NCI-H2171 (cell line): ENCODE measurements at regions not wholly inside any gene's neighbourhood (a gene's known extent, or its start where the extent isn't known, plus 50 kb on each side); places are given as distances from the start of the nearest gene placed in this dataset.
A peak's percentile ranks its signal among the peaks of the same experiment; 100 is the strongest.
"Not testable (repeated sequence)": the region's sequence is repeated elsewhere in the genome, so short reads cannot be mapped to it uniquely, and the experiment has no call there.

Source experiments
- DNase-seq: peaks from one replicate; lab custom pipeline; 2025; lab: John Stamatoyannopoulos, UW

DNA sequence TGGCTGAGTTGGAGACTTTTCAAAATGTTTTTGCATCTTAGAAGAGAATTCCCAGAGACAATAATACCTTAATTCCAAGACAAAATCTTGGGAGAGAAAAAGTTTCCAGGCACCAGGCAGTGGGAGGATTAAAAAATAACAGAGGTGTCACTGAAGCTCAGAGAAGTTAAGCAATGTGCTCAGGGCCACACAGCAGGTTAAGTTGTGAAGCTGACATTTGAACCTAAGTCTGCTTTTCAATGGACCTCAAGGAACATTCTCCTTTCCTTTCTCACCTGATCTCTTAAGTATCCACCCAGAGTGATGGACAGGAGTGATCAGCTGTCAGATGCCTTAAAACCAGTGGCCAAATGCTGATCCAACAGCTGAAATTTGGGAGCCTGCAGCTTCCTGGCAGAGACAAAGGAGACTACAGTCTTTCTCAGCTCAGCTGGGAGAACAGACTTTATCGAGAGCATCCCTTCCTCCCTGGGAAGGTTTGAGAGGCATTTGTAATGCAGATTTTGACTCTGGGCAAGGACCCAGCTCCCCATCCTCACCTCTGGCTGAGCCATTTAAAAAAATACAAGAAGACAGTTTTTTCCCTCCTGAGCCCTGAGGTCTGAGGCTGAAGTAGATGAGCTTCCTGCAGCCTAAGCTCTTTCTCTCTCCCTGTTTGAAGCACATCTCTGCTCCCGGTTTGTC is 174.9 kb upstream of the RPH3A start:
- DNase-seq: no peak

DNA sequence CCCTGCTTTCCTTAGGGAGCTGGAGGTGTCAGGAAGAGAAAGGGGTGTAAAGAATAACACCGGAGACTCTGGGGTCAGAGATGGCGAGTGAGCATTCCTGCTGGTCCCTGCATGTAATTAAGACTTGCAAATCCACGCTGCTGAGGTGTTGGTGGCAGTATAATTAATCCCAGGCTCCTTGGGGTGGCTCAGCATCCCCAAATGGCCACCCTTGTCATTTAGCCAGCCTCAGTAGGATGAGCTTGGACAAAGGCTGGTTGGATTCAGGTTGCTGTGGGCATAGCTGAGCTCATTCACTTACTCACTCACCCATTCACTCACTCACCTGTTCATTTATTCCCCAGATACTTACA is 174.4 kb upstream of the RPH3A start:
- DNase-seq: no peak

DNA sequence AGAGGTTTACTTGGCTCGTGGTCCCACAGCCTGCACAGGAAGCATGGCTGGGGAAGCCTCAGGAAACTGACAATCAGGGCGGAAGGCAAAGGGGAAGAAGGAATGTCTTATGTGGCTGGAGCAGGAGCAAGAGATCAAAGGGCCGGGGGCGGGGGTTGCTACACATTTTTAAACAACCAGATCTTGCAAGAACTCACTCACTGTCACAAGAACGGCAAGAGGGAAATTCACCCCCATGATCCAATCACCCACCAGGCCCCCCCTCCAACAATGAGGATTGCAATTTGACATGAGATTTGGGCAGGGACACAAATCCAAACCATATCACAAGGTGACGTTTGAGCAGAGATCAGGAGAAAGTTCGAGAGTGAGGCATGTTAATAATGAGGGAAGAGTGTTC is 163.7 kb upstream of the RPH3A start:
- no peak for DNase-seq

DNA sequence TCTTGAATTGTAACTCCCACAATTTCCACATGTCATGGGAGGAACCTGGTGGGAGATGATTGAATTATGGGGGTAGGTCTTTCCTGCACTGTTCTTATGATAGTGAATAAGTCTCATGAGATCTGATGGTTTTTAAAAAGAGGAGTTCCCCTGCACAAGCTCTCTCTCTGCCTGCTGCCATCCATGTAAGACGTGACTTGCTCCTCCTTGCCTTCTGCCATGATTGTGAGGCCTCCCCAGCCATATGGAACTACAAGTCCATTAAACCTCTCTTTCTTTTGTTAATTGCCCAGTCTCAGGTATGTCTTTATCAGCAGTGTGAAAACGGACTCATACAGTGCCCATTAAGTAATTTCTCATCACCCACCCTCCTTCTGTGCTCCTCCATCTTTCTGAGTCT is 159.6 kb upstream of the RPH3A start:
- not testable (repeated sequence) for DNase-seq

DNA sequence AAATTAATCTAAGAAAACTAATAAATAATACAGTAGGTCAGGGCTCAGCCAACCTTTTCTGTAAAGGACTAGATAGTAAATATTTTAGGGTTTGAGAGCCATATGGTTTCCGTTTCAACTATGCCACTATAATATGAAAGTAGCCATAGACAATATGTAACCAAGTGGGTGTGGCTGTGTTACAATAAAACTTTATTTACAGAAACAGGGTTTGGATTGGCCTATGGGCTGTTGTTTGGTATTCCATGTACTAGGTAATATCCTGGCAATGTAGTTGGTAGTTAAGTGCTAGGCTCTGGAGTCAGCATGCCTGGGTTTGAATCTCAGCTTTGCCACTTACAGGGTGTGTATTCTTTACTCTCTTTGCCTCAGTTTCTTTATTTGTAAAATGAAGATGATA is 156.5 kb upstream of the RPH3A start:
- no peak for DNase-seq

DNA sequence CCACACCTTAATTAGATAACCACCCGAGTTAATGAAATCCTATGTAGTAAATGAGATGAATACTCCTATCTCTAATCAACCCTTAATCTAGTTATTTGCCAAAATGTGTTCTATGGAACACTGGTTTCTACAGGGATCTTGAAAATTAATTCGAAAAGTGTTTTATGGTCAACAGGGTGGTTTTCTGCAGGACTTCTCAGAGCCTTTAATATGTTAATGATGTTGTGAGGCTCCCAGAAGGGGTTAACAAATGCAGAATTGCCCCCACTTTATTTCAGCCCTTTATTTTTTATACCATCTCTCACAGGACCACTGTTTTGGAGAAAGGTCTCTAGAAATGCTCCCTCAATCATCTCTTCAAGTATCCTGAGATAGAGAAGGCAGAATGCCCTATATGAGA is 153.1 kb upstream of the RPH3A start:
- no peak for DNase-seq

DNA sequence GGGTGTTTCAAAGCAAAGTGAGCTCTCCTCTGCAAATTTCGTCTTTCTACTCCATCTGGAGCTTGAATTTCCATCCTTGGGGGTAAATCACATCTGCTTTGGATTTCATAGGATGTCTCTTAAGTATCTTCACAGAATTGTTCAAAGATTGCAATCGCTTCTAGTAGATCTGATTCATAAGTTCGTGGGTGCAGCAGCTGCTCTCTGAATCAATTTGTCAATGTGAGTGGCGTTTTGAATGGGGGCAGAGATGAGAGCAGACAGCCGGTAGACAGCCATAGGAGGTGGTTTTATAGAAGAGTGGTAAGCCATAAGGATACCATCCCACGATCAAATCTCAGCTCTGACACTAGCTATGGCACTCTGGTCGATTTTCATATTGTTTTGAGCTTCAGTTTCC is 146.0 kb upstream of the RPH3A start:
- peak; percentile 10 for DNase-seq

DNA sequence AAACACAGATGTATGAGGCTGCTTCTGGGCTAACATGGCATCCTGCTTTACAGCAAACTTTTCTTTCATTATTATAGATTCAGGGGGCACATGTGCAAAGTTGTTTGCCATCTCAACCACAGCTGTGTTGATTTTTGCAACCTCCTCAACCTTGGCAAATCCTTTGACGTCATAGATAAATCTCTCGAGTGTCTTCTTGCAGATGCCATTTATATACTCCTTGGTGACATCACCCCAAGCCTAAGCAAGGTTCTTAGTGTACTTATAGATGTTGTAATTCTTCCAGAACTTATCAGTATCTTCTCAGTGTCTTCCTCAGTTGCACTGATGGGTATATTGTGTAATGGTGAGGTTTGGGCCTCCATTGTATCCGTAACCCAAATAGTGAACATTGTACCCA is 135.4 kb upstream of the RPH3A start:
- no peak for DNase-seq

DNA sequence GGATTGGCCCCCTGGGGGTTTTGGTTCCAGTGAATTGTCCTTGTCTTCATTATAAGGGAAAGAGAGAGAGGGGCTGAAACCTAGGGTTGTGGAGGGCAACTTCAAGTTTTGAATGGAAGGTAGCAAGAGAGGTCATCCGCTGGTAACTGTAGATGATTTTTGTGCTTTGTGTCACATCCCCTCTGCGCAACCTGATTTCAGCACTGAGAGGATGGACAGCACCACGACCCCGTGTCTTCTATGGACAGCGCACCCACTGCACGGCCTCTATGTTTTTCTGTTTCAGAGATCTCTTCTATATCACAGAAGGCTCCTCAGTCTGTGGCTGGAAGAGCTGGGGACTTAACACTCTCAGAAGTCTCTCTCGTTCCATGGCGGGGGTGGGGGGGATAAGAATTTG is 127.0 kb upstream of the RPH3A start:
- no peak for DNase-seq

DNA sequence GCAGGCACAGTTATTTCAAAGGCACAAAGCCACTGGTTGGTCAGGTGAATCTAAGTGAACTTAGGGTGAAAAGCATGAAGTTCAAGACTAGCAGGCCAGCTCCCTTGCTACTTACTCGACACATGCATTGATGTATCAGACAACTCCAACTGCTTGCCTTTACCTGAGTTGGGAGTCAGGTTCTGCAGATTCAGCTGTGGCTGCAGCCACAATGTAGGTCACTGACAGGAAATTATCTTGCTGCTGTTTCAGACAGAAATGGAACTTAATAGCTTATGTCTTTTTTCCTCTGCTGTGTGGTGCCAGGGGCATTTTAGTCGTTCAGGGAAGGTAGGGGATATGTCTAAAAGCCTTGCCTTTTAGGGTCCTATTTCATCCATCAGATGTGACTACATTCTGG is 125.6 kb upstream of the RPH3A start:
- no peak for DNase-seq

DNA sequence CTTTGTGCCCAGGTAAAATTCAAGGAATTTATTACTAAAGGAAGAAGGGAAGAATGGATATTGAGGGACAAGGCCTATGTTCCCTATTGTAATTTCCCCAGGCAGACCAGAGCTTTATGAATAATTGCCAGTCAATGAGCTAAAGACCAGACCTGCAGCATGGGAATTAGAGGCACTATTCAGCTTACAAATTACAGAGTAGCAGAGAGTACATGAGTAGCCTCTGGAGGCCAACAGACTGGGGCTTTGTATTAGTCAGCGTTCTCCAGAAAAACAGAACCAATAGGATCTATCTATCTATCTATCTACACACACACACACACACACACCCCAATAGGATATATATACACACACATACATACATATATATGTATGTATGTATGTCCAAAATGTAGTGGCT is 120.0 kb upstream of the RPH3A start:
- no peak for DNase-seq

DNA sequence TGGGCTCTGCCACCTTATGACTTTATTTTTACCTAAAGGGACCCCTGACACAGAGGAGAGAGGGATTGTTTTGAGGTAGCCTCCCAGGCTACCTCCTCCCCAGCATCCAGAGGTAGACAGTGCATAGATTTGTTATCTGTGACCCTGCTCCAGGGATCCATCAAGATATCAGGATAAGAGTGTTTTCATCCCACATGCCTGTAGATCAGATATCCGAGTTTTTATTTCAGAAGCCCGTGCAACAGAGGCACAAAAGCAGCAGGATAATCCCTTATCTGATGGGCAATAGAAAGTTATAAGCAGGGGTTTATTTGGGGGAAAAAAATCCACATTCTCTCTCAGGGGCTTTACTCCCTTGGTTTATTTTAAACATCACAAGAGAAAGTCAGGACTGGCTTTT is 117.0 kb upstream of the RPH3A start:
- DNase-seq: no peak

DNA sequence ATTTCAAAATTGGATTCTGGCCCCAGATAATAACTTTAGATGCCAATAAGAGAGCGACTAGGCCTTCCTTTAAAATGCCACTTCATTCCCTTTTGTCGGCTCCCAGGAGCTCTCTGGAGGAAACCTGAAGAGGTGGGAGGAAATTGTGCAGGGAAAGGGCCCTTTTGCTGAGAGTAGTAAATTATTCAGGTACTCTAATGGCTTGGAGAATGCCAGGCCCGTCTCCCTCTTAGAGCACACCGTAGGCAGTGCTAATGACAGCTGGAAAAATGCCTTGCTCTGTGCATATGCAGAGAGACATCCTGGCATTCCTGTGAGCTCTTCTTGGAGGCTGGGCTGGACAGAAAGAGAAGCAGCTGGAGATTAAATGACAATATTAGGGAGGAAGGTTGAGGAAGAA is 115.0 kb upstream of the RPH3A start:
- no peak for DNase-seq

DNA sequence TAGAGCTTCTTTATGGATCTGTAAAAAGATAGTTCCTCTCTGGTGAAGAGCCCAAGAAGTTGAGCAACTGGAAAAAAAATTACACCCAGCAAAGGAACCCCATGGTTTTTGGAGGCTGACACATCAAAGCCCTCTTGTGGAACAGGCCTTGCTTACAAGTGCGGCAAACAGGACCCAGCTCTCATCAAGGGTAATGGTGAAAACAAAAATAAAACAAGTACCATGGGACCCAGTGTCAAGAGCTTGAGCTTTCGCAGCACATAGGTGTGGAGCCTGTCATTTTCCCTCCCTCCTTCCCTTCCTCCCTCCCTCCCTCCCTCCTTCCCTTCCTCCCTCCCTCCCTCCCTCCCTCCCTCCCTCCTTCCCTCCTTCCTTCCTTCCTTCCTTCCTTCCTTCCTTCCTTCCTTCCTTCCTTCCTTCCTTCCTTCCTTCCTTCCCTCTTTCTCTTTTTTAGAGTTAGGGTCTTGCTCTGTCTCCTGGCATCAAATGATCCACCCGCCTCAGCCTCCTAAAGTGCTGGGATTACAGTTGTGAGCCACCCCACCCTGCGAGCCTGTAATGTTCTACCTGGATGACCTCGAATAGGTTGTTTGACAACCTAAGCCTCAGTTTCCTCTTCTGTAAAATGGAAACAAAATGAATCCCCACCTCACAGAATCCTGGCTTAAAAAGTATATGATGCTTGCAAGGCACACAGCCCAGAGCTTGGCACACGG is 114.3 kb upstream of the RPH3A start:
- no peak for DNase-seq

DNA sequence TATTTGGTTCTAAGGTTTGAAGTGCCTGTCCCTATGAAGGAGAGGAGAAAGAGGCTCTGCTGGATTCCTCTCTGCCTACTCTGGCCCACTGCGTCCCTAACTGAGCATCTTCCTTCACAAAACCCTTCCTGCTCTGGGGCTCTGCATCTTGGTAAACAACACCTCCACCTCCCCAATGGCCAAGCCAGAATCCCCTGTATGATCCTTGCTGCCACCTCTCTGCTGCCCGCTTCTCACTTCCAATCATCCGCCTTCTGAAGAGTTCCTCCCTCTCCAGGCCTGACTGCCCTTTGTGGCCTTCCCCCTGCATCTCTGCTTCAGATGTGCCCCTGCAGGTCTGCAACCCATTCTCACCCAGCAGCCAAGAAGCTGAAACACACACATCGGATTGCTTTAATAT is 110.6 kb upstream of the RPH3A start:
- DNase-seq: no peak

DNA sequence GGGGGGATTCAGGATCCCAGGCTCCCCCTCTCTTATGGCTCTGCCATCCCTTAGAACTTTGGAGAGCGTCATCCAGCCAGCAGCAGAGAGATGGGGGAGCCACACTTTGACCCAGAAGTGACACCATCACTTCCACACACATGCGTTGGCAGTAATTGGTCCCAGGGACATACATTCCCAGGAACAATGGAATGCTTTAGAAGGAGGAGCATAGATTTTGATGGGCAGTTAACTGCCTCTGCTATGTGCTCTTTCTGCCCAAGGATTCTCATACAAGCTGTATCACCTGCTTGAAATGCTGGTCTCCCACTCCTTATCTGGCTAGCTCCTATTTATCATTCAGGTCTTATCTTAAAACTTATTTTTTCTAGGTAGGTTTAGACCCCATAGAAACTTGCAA is 109.0 kb upstream of the RPH3A start:
- DNase-seq: no peak

DNA sequence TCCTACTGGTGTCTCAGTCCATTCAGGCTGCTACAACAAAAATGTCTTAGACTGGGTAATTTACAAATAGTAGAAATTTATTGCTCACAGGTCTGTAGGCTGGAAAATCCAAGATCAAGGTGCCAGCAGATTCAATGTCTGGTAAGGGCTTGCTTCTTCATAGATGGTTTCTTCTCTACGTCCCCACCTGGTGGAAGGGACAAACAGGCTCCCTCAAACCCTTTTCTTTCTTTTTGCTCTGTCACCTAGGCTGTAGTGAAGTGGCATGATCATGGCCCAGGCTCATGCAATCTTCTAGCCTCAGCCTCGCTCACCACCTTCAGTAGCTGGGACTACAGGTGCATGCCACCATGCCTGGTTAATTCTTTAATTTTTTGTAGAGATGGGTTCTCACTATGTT is 106.8 kb upstream of the RPH3A start:
- DNase-seq: no peak

DNA sequence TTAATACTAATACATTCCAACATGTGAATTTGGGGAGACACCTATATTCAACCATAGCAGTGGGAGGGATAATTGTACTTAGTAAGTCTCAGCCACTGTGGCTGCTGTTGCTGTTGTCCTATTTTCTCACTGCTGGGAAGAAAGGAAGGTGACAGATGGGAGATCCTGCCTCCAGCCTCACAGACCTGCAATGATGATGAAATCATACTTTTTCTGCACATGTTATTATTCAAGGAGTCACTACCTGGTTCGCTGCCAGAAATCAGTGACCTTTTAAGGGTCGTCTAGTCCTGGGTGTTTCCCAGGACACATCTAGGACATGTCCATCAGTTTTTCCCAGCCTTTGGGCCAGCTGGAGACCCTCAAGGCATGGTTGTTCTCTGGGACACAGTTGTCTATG is 106.2 kb upstream of the RPH3A start:
- peak; percentile 82 for DNase-seq

DNA sequence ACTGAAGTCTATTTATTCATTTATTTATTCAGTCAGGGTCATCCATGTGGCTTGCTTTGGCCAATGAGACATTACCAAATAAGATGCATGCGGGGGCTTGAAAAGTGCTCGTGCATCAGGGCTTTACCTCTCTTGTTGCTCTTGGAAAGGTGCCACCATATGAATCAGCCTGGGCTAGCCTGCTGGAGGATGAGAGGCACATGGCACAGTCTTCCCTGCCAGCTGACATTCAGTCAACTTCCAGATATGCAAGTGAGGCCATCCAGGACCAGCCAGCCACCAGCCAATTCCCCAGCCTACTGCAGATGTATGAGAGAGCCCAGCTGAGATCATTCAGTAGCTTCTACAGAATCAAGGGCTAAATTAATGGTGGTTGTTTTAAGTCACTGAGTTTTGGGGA is 105.2 kb upstream of the RPH3A start:
- DNase-seq: peak; percentile 74

DNA sequence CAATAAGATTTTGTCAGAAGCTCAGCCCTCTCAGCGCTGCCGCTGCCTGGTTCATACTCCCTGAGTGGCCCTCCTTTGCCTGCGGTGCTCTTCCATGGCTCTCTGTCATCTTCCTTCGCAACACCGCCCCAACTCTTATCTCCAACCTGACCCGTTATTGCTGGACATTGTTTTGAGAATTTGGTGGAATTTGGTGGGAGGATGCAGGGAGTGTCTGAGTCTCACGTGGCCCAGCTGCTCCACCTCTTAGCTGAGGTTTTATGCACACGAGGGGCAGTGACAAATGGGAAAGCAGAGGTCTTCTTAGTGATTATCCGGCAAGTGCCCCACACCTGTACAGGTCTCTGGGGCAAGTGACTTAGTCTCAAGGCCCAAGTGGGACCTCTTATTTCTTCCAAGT is 97.5 kb upstream of the RPH3A start:
- DNase-seq: no peak

DNA sequence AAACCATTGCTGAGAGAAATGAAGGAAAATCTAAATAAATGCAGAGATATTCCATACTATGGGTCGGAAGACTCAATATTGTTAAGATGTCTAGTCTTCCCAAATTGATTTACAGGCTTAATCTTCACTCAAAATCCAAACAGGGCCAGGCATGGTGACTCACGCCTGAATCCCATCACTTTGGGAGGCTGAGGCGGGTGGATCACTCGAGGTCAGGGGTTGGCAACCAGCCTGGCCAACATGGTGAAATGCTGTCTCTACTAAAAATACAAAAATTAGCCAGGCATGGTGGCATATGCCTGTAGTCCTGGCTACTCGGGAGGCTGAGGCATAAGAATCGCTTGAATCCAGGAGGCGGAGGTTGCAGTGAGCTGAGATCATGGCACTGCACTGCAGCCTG is 94.1 kb upstream of the RPH3A start:
- not testable (repeated sequence) for DNase-seq

DNA sequence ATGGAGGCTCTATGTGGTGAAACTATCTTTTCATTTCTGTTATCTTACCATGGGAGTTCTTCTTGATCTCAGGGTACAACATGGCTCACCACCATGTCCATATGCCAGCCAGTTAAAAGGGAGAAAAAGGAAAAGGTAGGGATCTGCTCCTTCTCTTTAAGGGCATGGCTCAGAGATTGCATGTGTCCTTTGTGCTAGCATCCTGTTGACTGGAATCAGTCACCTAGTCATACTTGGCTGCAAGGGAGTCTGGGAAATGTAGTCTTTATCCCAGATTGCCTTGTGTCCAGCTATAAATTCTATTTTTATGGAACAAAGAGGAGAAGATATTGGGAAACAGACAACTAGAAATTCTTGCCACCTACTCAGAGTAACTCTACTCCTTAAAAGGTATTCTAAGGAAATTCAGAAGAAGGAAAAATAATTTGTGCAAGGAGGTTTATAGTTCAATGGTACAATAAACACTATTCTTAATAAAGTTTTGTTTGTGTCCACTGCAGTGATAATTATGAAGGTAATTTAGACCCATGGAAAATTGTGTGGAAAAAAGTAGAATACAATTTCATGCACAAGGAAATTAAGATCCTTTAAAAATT is 86.4 kb upstream of the RPH3A start:
- DNase-seq: no peak

DNA sequence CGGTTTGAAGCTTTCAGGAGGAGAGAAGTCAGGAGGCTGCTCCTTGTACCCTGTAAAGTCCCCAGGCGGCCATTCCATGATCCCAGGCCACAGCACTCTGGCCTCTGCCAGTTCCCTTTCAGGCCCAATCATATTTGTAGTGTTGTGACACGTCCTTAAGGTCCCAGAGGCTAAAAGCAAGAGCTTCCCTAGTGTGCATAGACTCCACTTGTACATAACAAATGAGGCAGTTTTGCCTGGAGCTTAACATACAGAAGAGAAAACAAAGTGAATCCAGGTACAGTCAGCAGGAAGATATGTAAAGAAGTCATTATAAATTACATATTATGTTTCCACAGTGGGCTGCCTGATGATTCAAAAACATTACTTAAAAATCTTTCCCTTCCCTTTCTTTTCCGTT is 81.1 kb upstream of the RPH3A start:
- DNase-seq: no peak

DNA sequence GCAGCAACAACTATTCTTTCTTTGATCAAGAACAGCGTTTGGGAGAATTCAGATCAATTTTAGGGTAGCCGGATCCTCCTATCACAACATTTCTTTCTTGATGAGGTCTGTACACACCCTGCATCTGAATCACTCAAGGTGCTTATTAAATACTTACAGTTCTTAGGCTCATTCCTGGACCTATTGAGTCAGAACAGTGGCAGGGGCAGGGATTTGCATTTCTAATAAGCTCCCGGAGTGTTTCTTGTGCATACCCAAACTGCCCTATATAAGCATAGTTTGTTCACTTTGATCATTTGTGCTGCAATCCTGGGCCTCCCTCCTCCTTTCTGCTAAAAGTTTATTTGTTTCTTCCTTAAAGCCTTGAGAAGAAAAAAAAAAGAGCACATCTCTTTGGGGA is 80.5 kb upstream of the RPH3A start:
- DNase-seq: no peak
